HG02623 (cell line): ENCODE measurements at regions not wholly inside any gene's neighbourhood (a gene's known extent, or its start where the extent isn't known, plus 50 kb on each side); places are given as distances from the start of the nearest gene placed in this dataset.
"Not testable (repeated sequence)": the region's sequence is repeated elsewhere in the genome, so short reads cannot be mapped to it uniquely, and the experiment has no call there.

ENCODE experiments used
- ATAC-seq: cut with Tn5 transposase; IDR thresholded peaks from one replicate; pipeline ENCODE4 v1.9.1; 2021; ENCODE audit warnings: moderate library complexity; ENCODE audit not compliant: unreplicated experiment

DNA sequence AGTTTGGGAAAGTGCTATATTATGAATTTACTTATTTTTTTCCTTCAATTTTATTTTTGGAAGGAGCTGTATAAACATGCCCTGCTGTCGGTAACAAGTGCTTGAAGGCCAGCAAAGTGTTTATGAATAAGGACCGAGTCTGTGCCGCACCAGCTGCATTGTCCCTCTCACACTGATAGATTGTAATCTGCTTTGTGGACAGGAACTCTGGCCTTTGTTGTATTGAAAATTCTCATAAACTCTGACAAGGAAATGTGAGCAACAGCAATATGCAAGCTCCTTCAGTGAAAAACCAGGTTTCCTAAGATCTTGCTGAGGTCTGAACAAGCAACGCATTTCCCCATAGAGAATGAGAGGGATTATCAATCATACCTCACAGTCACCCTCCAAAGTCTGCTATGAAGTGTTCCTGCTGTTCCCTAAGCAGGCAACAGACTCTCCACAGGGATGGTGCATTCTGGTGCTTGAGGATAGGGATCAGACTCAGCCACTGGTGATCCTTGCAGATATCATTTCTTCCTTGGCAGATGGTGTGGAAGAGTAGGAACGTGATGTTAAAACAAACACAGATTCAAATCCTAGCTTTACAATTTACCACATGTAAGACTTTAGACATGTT, 109.6 kb downstream of the KCNJ2 start:
- ATAC-seq = no peak

DNA sequence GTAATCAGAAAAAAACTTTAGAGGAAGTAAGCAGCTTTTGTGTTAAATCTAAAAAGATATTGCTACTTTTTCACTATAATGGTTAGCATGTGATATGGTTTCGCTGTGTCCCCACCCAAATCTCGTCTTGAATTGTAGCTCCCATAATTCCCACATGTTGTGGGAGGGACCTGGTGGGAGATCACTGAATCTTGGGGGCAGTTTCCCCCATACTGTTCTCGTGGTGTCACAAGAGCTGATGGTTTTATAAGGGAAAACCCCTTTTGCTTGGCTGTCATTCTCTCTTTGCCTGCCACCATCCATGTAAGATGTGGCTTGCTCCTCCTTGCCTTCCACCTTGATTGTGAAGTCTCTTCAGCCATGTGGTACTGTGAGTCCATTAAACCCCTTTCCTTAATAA, 117.1 kb downstream of the KCNJ2 start:
- no peak for ATAC-seq

DNA sequence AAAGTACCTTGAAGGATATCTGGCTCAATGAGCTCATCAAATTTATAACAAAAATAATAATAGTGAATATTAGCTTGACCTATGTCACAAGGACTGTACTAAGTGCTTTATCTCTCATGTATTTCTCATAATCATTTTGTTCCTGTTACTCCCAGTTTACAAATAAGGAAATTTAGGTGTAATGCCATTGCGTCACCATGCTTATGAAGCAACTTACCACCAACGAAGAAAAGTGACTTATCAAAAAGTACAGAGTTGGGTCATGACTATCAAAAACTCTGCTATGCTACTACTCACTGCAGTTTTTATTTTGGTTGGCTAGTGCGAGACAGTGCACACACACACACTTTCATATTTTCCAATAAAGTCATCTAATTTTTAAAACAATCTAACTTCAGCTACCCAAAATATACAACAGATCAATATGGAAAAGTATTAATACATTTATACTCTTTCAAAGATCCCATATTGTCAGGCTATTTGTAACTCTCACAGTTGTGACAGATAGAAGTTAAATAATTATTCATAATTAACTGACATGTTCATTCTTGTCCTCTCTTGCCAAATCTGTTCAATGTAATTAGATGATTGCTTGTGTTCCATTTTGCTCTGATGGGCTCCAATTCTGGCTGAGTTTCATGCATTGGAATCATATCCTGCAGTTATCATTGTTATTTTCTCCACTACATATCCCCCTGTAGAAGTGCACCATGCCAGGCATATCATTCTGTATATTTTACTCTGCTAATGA, 119.4 kb downstream of the KCNJ2 start:
- ATAC-seq = no peak

DNA sequence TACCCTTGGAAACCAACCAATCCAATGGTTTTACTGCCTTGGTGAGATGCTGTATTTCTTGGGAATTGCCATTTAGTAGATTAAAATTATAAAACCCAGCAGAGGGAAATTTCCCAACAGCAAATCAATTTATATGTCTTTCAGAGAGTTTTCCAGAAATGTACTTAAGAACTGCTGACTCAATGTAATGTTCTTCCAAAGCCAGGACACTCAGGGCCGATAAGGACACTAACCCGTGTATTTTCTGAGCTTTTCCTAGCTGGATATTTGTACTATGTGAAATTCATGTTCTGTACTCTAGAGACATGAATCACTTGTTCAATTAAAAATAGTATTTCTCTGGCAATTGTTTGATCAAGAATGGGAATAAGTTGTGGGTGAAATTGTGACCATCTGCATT, 121.4 kb downstream of the KCNJ2 start:
- ATAC-seq = no peak

DNA sequence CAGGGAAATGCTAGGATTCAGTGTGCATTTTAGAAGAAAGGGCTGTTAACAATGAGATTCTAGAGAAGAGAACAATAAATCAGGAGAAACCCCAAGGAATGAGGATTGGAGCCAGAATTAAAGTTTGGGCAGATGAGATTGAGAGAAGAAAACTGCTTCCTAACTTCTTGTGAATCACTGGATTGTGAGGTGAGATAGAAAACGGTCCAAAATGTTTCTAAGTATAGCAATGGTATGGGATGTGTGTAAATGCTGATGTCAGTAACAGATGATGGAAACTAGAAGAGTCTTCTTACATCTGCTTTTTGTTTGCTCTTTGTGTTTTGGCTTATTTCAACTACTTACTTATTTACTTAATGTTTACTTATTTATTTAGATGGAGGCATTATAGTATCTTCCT, 123.0 kb downstream of the KCNJ2 start:
- no peak for ATAC-seq

DNA sequence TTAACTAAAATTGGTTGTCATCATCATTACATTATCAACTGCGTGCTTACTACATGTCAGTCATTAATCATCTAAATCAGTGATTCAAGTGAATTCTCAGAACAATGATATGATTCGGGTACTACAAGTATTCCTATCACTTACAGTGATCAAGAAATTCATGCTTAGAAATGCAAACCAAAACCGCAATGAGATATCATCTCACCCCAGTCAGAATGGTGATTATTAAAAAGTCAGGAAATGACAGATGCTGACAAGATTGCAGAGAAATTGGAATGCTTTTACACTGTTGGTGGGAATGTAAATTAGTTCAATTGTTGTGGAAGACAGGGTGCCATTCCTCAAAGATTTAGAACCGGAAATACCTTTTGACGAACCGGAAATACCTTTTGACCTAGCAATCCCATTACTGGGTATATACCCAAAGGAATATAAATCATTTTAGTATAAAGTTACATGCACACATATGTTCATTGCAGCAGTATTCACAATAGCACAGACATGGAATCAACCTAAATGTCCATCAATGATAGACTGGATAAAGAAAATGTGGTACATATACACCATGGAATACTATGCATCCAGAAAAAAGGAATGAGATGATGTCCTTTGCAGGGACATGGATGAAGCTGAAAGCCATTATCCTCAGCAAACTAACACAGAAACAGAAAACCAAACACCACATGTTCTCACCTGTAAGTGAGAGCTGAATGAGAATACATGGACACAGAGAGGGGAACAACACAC, 124.4 kb downstream of the KCNJ2 start:
- ATAC-seq = not testable (repeated sequence)

DNA sequence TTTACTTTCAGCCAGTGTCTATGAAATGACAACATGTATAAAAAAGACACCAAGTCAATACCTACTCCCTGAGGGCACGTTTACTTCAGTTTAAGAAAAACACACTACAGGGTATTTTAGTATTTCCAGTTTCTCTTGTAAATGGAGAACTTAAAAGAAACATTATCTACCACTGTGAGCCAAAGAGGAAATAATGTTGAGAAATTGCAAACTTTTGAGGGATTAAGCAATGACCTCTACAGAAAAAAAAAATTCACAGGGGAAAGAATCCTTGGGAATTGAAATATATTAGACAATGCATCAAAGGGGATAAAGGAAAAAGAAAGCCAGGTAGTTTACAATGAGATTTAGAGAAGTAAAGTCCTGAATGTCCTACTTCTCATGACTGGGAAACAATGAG, 126.0 kb downstream of the KCNJ2 start:
- no peak for ATAC-seq

DNA sequence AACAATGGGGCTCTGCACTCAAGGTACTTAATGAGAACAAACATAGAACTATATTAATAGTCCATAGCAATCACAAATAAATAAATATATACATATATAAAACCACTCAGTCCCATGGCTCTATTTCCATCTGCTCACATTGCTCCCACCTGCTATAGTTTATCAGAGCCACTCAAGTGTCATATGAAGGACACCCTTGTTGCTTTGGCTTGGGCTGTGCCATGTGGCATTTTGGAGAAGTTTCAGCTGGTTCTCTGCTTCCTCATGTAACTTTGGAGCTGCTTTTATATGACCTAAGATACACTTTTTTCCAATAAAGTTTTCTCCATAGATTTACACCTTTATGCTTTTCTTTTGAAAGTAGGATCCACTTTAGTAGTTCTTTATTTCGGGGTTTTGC, 126.4 kb downstream of the KCNJ2 start:
- no peak for ATAC-seq

DNA sequence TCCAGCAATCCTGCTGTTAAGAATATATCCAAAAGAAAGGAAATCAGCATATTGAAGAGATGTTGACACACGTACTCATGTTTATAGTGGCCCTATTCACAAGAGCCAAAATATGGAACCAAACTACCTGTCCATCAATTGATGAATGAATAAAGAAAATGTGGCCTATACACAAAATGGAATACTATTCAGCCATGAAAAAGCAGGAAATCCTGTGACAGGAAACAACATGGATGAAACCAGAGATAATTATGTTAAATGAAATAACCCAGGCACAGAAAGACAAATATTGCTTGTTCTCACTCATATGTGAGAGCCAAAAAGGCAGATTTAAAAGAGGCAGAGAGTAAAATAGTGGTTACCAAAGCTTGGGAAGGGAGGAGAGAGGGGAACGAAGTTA, 127.1 kb downstream of the KCNJ2 start:
- no peak for ATAC-seq

DNA sequence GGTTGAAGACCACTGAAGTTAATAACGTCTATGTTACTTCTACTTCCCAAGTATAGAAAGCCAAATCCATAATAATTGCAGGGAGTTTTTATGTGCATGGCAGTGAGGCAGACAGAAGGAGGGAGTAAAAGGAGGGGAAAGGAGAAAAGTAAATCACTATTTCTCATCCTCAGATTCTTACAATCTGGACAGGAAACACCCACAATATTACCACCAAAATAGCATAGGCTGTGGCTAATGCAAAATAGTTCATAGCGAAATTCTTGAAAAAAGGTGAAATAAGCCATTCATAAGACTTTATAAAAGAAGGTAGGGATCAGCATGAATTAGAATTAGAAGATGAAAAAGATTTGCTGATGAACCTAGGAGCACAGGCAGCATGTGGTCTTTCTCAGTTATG, 128.1 kb downstream of the KCNJ2 start:
- no peak for ATAC-seq

DNA sequence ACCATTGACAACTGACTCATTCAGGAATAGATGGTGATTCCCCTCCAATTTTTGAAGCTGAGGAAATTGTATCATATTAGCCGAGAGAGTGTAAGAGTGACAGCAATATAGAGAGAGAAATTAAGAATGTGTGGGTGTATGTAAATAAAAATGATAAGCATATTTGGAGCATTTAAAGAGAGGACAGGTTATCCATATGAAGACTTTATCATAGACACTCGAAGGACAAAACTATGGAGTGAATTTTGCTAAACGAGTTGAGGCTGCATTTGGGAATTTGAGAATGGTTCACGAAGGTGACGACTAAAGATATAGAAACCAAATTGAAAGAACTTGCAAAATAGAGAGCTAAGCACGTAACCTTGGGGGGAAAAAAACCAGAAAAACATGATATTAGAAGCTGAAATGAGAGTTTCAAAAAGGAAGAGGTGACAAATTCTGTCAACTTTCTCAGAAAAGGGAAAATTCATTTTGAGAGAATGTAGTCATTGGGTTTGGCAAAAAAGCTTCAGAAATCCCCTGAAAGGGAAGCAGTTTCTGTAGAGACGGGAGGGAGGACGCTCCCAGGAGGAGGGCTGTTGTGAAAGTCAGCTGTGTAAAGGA, 129.7 kb downstream of the KCNJ2 start:
- ATAC-seq = no peak

DNA sequence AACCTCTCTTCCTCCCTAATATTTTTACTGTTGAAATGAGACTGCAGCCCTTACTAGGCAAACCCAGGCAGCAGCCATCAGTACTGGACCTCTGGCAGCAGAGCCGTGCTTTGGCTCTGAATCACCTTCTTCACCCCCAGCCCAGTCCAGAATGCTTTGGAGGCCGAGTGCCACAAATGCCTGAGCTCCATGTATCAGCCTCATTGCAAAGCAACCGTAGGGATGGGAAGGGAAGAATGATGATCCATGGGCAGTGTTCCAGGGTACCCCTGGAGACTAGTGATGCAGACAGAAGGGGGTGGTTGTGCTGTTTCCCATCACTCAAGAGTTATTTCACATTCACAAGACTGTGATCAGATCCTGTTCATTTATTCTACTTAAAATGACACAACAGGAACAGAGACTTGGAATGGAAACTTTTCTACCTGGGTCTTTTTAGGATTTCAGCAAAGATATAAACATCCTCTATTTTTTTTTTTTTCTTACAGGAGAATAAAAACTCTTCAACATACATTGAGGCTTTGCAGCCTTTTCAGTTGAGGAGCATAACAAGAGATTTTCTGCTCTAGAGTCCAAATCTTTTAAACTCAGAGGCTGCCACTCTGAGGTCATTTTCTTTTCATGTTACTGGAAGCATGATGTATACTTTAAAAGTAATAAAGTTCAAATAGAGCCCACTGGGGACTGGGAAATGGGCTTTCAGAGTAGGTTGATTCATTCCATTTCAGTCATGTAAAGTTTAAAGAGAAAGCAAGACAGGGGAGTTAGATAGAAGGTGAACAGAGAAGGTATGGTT, 138.3 kb downstream of the KCNJ2 start:
- ATAC-seq = no peak

DNA sequence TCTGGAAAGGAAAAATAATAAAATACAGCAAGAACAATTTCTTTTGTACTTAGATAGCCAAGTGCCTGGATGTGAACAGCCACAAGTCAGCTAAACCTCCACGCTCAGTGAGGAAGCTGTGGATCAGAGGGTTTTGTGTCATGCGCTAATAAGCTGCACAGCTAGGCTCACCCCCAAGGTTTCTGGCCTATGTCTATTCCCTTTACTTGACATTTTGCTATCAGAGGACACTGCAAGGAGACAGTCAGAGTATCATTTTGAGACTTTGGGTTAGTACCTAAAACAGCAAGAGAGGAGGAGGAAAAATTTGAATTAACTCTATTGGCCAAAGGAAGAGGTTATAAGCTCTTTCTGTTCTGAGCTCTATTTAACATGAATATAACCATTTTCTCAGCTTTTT, 139.3 kb downstream of the KCNJ2 start:
- ATAC-seq = no peak

DNA sequence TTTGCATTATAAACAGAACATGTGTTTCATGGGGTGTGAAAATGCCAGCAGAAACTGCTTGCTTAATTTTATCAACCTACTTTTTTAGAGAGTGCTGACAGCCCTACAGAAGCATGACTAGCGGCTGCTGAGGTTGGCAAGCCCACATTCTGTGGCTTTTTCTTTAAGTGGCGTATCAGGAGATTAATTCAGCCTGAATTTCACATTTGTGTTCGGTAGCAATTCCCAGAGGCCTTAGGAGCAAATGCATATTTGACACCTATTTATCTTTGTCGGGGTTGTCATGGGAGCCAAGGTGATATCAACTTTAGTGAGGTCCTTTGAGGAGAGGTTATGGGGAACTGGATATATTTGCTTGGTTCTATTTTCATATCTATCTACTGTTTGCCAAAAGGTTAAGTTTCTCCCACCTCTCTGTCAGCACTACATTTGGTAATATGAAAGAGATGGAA, 140.9 kb downstream of the KCNJ2 start:
- no peak for ATAC-seq

DNA sequence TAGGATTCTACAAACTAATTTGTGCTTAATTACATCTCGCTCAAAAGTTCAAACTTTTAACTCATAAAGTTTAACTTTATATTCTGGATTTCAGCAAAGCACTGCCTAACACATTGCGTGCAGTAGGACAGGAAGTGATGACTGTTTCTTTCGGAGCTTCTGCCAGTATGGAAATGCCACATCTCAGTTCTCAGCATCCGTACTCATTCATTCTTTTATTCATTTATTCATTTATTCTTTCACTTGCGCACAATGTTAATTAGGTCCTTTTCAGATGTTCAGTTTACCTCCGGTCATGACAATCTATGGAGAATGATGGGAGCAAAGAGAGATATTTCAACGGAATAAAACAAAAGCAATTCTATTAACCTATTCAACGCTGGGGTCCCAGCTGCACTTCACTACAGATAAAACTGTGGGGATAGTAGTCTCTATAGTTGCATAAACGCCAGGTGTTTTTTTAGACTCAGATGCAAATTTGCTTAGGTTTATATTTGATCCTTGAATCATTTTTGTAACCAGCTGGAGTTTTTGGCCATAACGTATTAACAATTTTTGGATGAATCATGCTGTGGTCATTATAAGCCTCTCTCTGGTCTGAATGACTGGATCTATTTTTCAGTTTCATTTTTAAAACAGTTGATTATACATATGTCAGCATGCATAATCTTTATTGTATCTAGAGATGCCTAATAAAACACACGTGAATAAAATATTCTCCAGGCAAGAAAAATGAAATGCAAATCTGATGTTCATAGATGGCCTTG, 143.9 kb downstream of the KCNJ2 start:
- ATAC-seq = no peak

DNA sequence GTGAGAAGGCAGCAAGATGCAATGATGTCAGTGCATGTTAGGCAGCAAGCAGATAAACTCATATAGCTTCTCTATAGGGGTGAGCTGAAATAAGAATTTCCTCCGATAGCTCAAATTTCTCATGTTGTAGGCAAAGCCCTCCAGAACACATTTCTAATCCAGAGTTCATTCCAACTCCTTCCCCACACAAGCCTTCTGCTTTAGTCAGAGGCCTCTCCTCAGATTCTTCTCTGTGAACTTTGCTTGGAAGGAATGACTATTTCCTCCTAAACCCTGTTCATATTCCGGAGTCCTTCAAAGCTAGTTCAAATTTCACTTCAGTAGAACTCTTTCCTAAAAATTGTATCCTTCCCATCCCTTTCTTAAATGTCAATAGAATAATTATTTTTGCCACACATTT, 144.8 kb downstream of the KCNJ2 start:
- ATAC-seq = no peak

DNA sequence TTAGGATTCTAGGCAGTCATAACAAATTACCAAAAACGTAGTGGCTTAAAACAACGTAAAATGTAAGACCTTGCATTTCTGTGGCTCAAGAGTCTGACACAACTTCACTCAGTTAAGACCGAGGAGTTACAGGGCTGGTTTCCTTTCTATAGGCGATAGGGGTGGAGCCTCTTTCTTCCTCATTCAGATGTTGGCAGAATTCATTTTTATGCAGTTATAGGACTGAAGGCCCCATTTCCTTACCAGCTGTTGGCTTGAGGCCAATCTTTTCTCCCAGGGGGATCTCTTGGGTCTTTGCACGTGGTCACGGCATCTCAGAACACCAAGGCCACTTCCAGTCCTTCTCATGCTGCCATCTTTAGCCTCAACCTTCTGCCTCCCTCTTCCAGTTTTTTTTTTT, 145.2 kb downstream of the KCNJ2 start:
- ATAC-seq = no peak

DNA sequence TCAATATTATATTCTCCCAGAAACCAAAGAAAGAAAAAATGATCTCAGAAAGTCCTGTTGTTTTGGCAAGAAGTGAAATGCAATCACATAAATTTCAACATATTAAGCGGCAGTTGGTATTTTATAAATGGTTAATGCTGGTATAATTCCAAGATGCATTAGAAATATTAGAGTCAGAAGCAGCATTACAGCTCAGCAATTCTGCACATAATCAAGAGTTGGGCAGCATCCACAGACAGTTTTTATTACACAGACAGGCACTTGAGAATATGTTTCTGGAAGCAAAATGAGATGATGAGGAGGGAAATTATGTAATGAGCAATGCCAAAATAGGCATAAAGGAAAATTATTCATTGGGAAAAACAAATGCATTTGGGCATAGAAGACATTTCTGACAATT, 148.1 kb downstream of the KCNJ2 start:
- no peak for ATAC-seq

DNA sequence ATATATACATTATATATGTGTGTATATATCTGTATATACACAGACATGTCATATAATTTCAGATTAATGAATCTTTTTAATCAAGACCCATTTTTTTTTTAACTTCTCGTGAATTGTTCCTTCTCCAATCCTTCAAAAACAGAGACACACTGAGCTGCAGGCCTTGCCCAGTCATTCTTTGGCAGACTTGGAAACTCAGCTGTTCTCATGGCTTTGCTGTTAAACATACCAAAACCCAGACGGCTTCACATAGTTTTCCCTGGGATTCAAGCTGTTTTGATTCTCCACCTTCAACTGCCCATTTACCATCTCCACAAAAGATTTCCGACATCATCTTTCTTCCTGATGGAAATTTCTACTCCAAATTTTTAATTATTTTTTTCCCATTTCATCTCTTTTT, 148.7 kb downstream of the KCNJ2 start:
- ATAC-seq = no peak

DNA sequence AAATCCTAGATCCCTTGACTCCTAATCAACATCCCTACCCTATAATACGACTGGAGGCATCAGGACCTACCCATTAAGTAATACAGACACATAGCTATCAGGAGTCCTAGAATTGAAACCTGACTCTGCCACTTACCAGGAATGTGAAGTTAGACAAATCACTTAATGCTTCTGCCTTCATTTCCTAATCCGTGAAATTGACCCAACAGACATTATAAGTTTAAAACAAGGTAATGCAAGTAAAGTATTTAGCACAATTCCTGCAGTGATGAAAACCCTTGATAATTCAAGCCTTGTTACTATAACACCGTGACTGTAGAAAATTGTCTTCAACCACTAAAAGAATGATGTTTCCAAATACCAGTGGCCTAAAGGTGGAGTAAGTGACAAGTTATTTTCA, 150.2 kb downstream of the KCNJ2 start:
- no peak for ATAC-seq
